Chondrocyte (in vitro differentiated cells): ENCODE measurements at regions not wholly inside any gene's neighbourhood (a gene's known extent, or its start where the extent isn't known, plus 50 kb on each side); places are given as distances from the start of the nearest gene placed in this dataset.

Experiments used
- DNase-seq: peaks from one replicate; pipeline ENCODE4 v3.0.0; 2021; ENCODE audit warnings: mixed read lengths, low spot score
- H3K27ac Mint-ChIP-seq: one replicate; pipeline ENCODE4 v1.8.0; 2021; ENCODE audit warnings: mild to moderate bottlenecking, moderate library complexity, mixed read lengths; ENCODE audit not compliant: unreplicated experiment
- H3K27me3 Mint-ChIP-seq: 2 replicates; pipeline ENCODE4 v1.8.0; 2021; ENCODE audit warnings: low read depth, mixed read lengths
- H3K36me3 Mint-ChIP-seq: 2 replicates; pipeline ENCODE4 v1.8.0; 2021; ENCODE audit warnings: low read depth, mixed read lengths
- H3K4me1 Mint-ChIP-seq: 2 replicates; pipeline ENCODE4 v1.8.0; 2021; ENCODE audit warnings: low read depth, mild to moderate bottlenecking, mixed read lengths
- H3K4me3 Mint-ChIP-seq: one replicate; pipeline ENCODE4 v1.8.0; 2021; ENCODE audit warnings: mild to moderate bottlenecking, moderate library complexity, mixed read lengths; ENCODE audit not compliant: unreplicated experiment
- H3K9me3 Mint-ChIP-seq: 2 replicates; pipeline ENCODE4 v1.8.0; 2021; ENCODE audit warnings: low read depth, mixed read lengths
- CTCF ChIP-seq: fragments of 200-600 bp; sonication (generic); IDR thresholded peaks from 2 replicates; pipeline ENCODE4 v1.5.0; 2021; ENCODE audit warnings: antibody characterized with exemption, mild to moderate bottlenecking, moderate library complexity

GRCh38 chr20:50391444-50392137 is 118.6 kb upstream of the PTPN1 start:
- TF ChIP-seq CTCF = no peak

GRCh38 chr20:50392138-50392866 is 117.9 kb upstream of the PTPN1 start:
- Mint-ChIP-seq H3K27me3 (no peaks in the 10 kb centered on the region), H3K9me3 (no peaks in the 10 kb centered on the region), H3K4me3 (no peak overlapping the region), H3K36me3 (no peaks in the 10 kb centered on the region), H3K4me1 (peaks cover 31% of the 10 kb centered on the region), H3K27ac (no peak overlapping the region)
- no peak for TF ChIP-seq CTCF
- no peak for DNase-seq

More at GRCh38 chr20:50391444-50392137, 118.6 kb upstream of the PTPN1 start:
- H3K27ac Mint-ChIP-seq = no peak overlapping the region
- H3K4me3 Mint-ChIP-seq = no peak overlapping the region
- no peaks in the 10 kb centered on the region for H3K36me3 Mint-ChIP-seq
- H3K27me3 Mint-ChIP-seq = no peaks in the 10 kb centered on the region
- H3K9me3 Mint-ChIP-seq = no peaks in the 10 kb centered on the region
- H3K4me1 Mint-ChIP-seq = peaks cover 32% of the 10 kb centered on the region
- DNase-seq = no peak

GRCh38 chr20:50393242-50393641 is 116.9 kb upstream of the PTPN1 start:
- Mint-ChIP-seq H3K27me3 (no peaks in the 10 kb centered on the region), H3K27ac (no peak overlapping the region), H3K4me1 (peaks cover 26% of the 10 kb centered on the region), H3K4me3 (no peak overlapping the region), H3K36me3 (no peaks in the 10 kb centered on the region), H3K9me3 (no peaks in the 10 kb centered on the region)
- no peak for TF ChIP-seq CTCF
- DNase-seq = no peak

- no peak for DNase-seq
- Mint-ChIP-seq H3K4me3 (no peak overlapping the region), H3K9me3 (no peaks in the 10 kb centered on the region)
Observed at GRCh38 chr20:50393990-50394561, 116.1 kb upstream of the PTPN1 start.

More at GRCh38 chr20:50393990-50394561, 116.1 kb upstream of the PTPN1 start:
- Mint-ChIP-seq H3K36me3 (no peaks in the 10 kb centered on the region), H3K4me1 (peaks cover 25% of the 10 kb centered on the region), H3K27me3 (no peaks in the 10 kb centered on the region), H3K27ac (no peak overlapping the region)
- no peak for TF ChIP-seq CTCF
